GM13977 (cell line): ENCODE measurements at regions not wholly inside any gene's neighbourhood (a gene's known extent, or its start where the extent isn't known, plus 50 kb on each side); places are given as distances from the start of the nearest gene placed in this dataset.
"Not testable (repeated sequence)": the region's sequence is repeated elsewhere in the genome, so short reads cannot be mapped to it uniquely, and the experiment has no call there.

Experiments
- DNase-seq: peaks from one replicate; pipeline ENCODE4 v3.0.0; 2012; ENCODE audit warnings: low spot score
- in situ Hi-C: fragments of 300-500 bp; cut with MboI; formaldehyde crosslinking; loops from one replicate; pipeline ENCODE4 v1.12.0; 2022; ENCODE audit warnings: low sequenced_read_pairs, low pct_unique_long_range_greater_than_20kb, mixed read lengths, inconsistent platforms; ENCODE audit not compliant: unreplicated experiment
- TF ChIP-seq, protein P1 (sequence below): IDR thresholded peaks from 2 replicates; pipeline ENCODE4 v1.5.1; 2012; ENCODE audit warnings: mild to moderate bottlenecking, control low read depth; ENCODE audit not compliant: insufficient read depth; ENCODE audit errors: extremely low read depth, missing control alignments

DNA sequence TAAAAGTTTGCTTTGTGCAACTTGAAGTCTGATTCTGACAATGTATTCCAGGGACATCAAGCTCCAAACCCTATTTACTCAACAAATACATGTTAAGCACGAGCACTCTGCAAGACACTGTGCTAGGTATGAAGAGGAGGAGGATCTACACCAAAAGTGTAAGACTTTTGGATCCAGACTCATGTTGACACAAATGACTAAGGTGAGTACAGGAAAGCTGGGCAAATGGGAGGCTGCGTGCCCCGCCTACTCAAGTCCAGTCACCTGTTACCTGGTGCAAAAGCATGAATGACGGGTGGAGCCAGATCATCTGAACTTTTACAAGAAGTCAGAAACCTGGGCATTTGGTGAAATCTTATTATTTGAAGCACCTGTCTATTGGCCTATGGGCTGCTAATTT, 120.7 kb downstream of the ABCC12 start:
- TF ChIP-seq, protein P1, sequence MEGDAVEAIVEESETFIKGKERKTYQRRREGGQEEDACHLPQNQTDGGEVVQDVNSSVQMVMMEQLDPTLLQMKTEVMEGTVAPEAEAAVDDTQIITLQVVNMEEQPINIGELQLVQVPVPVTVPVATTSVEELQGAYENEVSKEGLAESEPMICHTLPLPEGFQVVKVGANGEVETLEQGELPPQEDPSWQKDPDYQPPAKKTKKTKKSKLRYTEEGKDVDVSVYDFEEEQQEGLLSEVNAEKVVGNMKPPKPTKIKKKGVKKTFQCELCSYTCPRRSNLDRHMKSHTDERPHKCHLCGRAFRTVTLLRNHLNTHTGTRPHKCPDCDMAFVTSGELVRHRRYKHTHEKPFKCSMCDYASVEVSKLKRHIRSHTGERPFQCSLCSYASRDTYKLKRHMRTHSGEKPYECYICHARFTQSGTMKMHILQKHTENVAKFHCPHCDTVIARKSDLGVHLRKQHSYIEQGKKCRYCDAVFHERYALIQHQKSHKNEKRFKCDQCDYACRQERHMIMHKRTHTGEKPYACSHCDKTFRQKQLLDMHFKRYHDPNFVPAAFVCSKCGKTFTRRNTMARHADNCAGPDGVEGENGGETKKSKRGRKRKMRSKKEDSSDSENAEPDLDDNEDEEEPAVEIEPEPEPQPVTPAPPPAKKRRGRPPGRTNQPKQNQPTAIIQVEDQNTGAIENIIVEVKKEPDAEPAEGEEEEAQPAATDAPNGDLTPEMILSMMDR, result no peak
- no peak for DNase-seq
- in situ Hi-C loops, result no loop called here

DNA sequence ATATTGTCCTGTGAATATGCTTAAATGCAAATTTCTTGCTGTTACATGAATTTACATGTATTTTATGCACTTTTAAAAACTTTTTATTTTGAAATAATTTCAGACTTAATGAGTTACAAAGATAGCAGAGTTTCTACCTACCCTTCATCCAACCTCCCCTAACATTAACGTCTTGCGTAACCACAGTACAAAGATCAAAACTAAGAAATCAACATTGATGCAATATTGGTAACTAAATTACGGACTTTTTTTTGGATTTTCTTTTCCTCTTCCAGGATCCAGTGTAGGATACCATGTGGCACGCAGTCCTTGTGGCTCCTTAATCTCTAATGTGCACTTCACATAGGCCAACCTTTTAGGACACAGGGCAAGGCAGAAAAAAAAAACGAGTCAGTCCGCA, 124.9 kb downstream of the ABCC12 start:
- in situ Hi-C loops, result no loop called here
- DNase-seq, result no peak
- TF ChIP-seq, protein P1, result no peak

DNA sequence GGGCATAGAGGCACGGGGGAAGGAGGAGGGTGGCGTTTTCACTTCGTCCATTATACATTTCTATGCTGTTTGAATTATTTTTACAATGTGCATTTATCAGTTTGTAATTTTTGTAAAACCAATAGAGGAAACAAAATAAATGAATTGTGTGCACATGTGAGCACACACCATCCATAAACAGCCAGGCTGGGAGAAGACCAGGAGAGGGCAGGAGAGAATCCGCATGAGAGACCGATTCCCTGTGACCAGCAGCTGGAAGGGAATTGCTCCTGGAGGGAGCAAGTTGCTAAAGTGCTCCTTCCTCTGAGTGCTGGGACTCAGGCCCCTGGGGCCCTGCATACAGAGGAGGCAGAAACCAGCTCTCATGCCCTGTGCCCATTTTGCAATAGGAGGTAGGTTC, 126.0 kb downstream of the ABCC12 start:
- in situ Hi-C loops, result no loop called here
- TF ChIP-seq, protein P1, result no peak

DNA sequence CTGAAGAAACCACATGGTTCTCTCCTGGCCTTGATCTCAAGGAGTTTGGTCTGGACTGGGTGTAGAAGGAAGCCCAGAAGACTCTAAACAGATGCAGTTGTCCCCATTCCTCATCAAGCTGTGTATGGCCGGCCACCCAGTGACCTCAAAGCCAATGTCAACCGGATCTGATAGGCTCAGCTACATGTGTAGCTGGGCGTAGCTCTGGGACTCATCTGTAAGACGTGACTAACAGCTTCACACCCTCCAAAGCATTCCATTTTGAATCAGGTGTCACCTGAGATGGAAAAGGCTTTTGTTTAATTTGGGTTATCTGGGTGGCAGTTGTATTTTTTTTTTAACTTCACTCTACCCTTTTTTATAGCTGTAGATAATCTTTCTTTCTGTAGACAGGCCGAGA, 130.4 kb downstream of the ABCC12 start:
- no peak for DNase-seq
- TF ChIP-seq, protein P1, result no peak
- in situ Hi-C loops, result no loop called here

More for the DNA sequence above, 126.0 kb downstream of the ABCC12 start:
- no peak for DNase-seq

DNA sequence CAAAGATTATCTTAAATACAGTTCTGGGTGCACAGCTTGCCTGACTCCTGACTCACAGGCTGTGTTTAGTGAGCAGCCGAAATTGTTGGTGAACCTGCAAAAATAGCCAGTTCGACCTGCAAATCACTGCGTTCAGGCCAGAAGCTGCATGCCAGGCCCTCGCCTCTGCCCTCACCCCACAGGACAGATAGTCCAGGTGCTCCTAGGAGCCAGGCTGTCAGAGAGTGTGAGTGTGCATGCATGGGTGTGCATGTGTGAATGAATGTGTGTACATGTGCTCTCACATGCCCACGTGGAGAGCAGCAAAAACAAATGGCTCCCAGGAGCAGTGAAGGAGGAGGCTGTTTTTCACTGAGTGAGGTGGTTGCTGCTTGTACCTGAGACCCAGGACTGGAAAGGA, 131.8 kb downstream of the ABCC12 start:
- DNase-seq, result no peak
- TF ChIP-seq, protein P1, result no peak
- in situ Hi-C loops, result no loop called here

- peak; percentile 37 for DNase-seq
- TF ChIP-seq, protein P1, result no peak
- in situ Hi-C loops, result no loop called here
These were observed 133.3 kb downstream of the ABCC12 start for GRCh38 chr16:48022496-48022895.

DNA sequence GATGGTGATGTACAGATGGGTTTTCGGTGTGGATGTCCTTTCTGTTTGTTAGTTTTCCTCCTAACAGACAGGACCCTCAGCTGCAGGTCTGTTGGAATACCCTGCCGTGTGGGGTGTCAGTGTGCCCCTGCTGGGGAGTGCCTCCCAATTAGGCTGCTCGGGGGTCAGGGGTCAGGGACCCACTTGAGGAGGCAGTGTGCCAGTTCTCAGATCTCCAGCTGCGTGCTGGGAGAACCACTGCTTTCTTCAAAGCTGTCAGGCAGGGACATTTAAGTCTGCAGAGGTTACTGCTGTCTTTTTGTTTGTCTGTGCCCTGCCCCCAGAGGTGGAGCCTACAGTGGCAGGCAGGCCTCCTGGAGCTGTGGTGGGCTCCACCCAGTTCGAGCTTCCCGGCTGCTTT, 135.2 kb downstream of the ABCC12 start:
- in situ Hi-C loops, result not testable (repeated sequence)

More for the DNA sequence above, 135.2 kb downstream of the ABCC12 start:
- not testable (repeated sequence) for DNase-seq
